Smooth muscle cell (in vitro differentiated cells): ENCODE measurements at regions not wholly inside any gene's neighbourhood (a gene's known extent, or its start where the extent isn't known, plus 50 kb on each side); places are given as distances from the start of the nearest gene placed in this dataset.

Experiments
- DNase-seq: peaks from one replicate; lab custom pipeline; 2025; ENCODE audit not compliant: unreplicated experiment; lab: John Stamatoyannopoulos, UW
- H2AFZ ChIP-seq: fragments of 200-600 bp; sonication (generic); 2 replicates; pipeline ENCODE4 v1.6.0; 2016; ENCODE audit warnings: antibody characterized with exemption, low read depth, mild to moderate bottlenecking
- H3F3A ChIP-seq: fragments of 200-600 bp; sonication (generic); 2 replicates; pipeline ENCODE4 v1.6.0; 2017; ENCODE audit warnings: antibody characterized with exemption, low read depth
- H3K27ac ChIP-seq: fragments of 200-600 bp; sonication (generic); 2 replicates; pipeline ENCODE4 v1.5.1; 2016; ENCODE audit warnings: low read depth, mild to moderate bottlenecking
- H3K27me3 ChIP-seq: fragments of 200-600 bp; sonication (generic); 2 replicates; pipeline ENCODE4 v1.6.1; 2016; ENCODE audit warnings: low read depth, mild to moderate bottlenecking
- H3K36me3 ChIP-seq: fragments of 200-600 bp; sonication (generic); 2 replicates; pipeline ENCODE4 v1.5.1; 2016; ENCODE audit warnings: low read depth
- H3K4me1 ChIP-seq: fragments of 200-600 bp; sonication (generic); 2 replicates; pipeline ENCODE4 v1.5.1; 2016; ENCODE audit warnings: low read depth
- H3K4me2 ChIP-seq: fragments of 200-600 bp; sonication (generic); 2 replicates; pipeline ENCODE4 v1.6.0; 2016; ENCODE audit warnings: mild to moderate bottlenecking
- H3K4me3 ChIP-seq: fragments of 200-600 bp; sonication (generic); 2 replicates; pipeline ENCODE4 v1.5.1; 2016; ENCODE audit warnings: mild to moderate bottlenecking
- H3K79me2 ChIP-seq: fragments of 200-600 bp; sonication (generic); 2 replicates; pipeline ENCODE4 v1.6.0; 2016; ENCODE audit warnings: low read depth, mild to moderate bottlenecking
- H3K9ac ChIP-seq: fragments of 200-600 bp; sonication (generic); 2 replicates; pipeline ENCODE4 v1.6.0; 2016; ENCODE audit warnings: low read depth
- H3K9me3 ChIP-seq: fragments of 200-600 bp; sonication (generic); replicated peaks from 2 replicates; pipeline ENCODE4 v1.5.1; 2016; ENCODE audit warnings: low read depth
- H4K20me1 ChIP-seq: fragments of 200-600 bp; sonication (generic); 2 replicates; pipeline ENCODE4 v1.6.0; 2016; ENCODE audit warnings: low read depth
- CTCF ChIP-seq: fragments of 200-600 bp; sonication (generic); IDR thresholded peaks from 2 replicates; pipeline ENCODE4 v1.5.1; 2017; ENCODE audit warnings: borderline replicate concordance, mild to moderate bottlenecking, antibody characterized with exemption; ENCODE audit not compliant: insufficient read depth, poor library complexity, severe bottlenecking
- WGBS: methylation state at CpG from one replicate; pipeline ENCODE4 v1.1.7; 2016; ENCODE audit warnings: low lambda C conversion rate; 5-methylcytosine and 5-hydroxymethylcytosine counted together

GRCh38 chr5:115349001-115349817 lies 52.8 kb upstream of the CCDC112 start:
- no peaks in the 10 kb centered on the region for H3K9me3 ChIP-seq
- no peaks in the 10 kb centered on the region for H3K79me2 ChIP-seq
- peak overlapping the region; percentile 69 for H3K4me2 ChIP-seq
- no peak for DNase-seq
- H3K36me3 ChIP-seq: no peaks in the 10 kb centered on the region
- 29% methylated on average over 5 of the region's 5 CpGs for WGBS
- H3K4me3 ChIP-seq: peak overlapping the region; percentile 18
- no peaks in the 10 kb centered on the region for H3K4me1 ChIP-seq
- H3F3A ChIP-seq: no peaks in the 10 kb centered on the region
- no peaks in the 10 kb centered on the region for H4K20me1 ChIP-seq
- no peak for TF ChIP-seq CTCF
- peak overlapping the region; percentile 96 for H3K27ac ChIP-seq
- no peaks in the 10 kb centered on the region for H3K27me3 ChIP-seq
- peak overlapping the region; percentile 80 for H3K9ac ChIP-seq
- peak overlapping the region; percentile 28 for H2AFZ ChIP-seq

- Histone ChIP-seq H3K79me2 (no peaks in the 10 kb centered on the region), H3K4me1 (no peaks in the 10 kb centered on the region), H3F3A (peaks cover 3% of the 10 kb centered on the region), H3K9me3 (no peaks in the 10 kb centered on the region), H3K4me2 (no peak overlapping the region), H2AFZ (no peak overlapping the region), H3K9ac (no peak overlapping the region), H3K4me3 (no peak overlapping the region), H3K27ac (peak overlapping the region; percentile 96), H3K27me3 (no peaks in the 10 kb centered on the region), H3K36me3 (no peaks in the 10 kb centered on the region), H4K20me1 (no peaks in the 10 kb centered on the region)
- DNase-seq: no peak
- 86% methylated on average over 4 of the region's 4 CpGs for WGBS
- TF ChIP-seq CTCF: no peak
Measured at GRCh38 chr5:115348175-115348574, 51.7 kb upstream of the CCDC112 start.
